Stimulated activated CD8-positive, alpha-beta memory T cell treated with anti-CD3 and anti-CD28 coated beads, Interleukin-12 subunit alpha, Interleukin-12 subunit beta, amount 100 ng/mL, for 4 hours (primary cell): ENCODE measurements at regions not wholly inside any gene's neighbourhood (a gene's known extent, or its start where the extent isn't known, plus 50 kb on each side); places are given as distances from the start of the nearest gene placed in this dataset.

Experiments used
- DNase-seq: peaks from one replicate; pipeline ENCODE4 v3.0.0-alpha.2; 2020; ENCODE audit warnings: low read depth

DNA sequence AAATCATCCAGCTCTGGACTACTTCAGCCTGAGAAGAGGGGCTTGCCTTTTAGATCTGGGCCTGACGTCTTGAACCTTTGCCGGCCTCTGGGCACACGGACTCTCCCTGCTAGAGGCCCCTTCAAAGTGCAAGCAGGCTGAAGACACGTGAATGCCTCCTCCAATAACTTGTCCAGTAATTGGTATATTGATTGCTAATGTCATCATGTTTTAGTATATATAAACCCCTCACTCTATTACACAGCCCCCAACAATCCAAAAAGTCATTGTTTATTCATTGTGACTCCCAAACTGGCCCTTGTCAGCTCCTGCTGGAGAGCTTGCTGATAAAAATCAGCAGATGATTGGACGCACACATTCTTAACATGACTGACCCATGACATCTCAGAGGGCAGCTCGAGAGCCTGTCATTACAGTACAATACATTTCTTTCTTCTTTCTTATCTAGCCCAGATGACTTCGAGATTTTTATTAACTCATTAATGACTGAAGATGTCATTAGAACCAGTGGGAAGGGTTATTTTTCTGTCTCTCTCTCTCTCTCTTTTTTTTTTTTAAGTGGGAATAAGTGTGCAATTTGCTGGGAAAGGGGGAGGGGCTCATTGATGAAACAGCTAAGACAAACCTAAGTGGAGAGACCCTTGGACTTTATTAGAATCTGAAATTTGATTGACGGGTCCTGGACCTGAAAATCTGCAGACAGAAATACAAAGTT, 65.5 kb upstream of the NR2F2 start:
- no peak for DNase-seq

DNA sequence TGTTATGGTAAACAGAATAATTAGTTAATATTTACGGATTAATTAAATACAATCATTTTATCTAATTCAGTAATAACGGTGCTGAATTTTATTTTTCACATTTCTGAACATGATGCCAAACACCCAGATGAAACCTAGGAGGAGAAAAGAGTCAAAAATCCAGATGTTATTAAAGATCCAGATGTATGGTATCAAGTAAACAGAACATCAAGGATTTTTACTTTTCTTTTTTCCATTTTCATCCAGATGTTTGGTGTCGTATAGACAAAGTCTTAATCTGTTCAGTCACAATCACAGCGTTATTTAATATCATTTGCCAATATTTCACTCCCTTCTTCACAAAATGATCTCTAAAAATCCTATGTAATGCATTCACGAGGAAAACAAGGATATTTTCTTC, 64.0 kb upstream of the NR2F2 start:
- DNase-seq, result no peak

- DNase-seq, result no peak
Measured at GRCh38 chr15:96267463-96267862, 63.0 kb upstream of the NR2F2 start.

GRCh38 chr15:96268442-96269204, 61.9 kb upstream of the NR2F2 start:
- no peak for DNase-seq

- DNase-seq, result no peak
Measured at GRCh38 chr15:96270581-96271172, 59.8 kb upstream of the NR2F2 start.

DNA sequence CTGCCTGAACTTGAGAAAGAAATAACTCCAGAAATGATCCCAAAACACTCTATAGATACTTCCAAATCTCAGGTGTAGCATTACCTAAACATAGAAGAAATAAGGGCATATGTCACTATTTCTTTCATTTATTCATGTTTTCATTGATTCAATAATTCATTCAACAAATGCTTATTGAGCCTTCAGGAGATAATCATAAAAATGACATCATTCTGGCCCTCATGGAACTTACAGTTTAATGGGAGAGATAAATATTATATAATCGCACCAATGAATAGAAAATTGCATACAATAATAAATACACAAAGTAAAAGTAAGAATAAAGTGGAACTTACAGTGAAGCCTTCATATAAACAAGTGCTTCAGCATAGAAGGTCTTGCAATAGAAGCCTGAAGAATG, 58.1 kb upstream of the NR2F2 start:
- DNase-seq, result no peak

GRCh38 chr15:96273317-96274086, 57.0 kb upstream of the NR2F2 start:
- no peak for DNase-seq

DNA sequence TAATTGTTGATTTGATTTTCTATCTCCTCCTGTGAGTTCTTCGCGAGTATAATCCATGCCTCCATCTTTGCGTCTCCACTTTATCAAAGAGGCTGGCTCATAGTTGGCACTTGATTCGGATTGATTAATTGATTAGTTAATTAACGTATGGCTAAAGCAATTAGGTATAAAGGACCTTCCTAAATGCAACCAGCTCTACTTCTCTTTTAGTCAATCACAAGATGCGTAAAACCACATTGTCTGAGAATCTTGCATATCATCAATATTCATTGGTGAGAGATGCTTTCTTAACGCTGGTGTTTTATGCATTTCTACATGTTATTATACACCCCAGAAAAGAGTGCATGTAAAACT, 56.4 kb upstream of the NR2F2 start:
- no peak for DNase-seq

DNA sequence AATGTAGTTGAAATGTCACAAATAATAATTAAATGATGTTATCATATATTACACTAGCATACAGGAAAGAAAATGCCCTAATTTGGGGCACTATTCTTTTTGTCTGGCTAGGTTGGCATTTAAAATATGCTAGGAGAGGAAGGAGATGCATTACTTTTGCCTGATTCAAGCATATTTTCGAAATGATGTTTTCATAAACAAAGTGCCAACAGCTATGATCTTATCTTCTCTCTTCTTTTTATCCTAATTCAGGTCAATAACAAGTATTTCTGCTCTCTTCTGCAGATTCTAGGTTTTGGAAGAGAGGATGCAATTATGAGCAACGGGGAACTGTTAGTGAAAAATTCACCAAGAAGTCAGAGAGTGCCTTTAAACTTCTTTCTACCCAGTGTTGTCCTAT, 55.8 kb upstream of the NR2F2 start:
- no peak for DNase-seq

- DNase-seq, result no peak
Measured at GRCh38 chr15:96276438-96277210, 53.9 kb upstream of the NR2F2 start.
